Upper lobe of right lung (tissue), 1 donor: ENCODE measurements at regions not wholly inside any gene's neighbourhood (a gene's known extent, or its start where the extent isn't known, plus 50 kb on each side); places are given as distances from the start of the nearest gene placed in this dataset.
"Not testable (repeated sequence)": the region's sequence is repeated elsewhere in the genome, so short reads cannot be mapped to it uniquely, and the experiment has no call there.

Source experiments
- ATAC-seq: fragments of 200-7000 bp; cut with Tn5 transposase; one replicate; pipeline ENCODE4 v1.9.1; 2020; ENCODE audit warnings: mild to moderate bottlenecking, moderate library complexity
- DNase-seq: peaks from one replicate; pipeline ENCODE4 v3.0.0-alpha.2; 2020
- H3K27ac ChIP-seq: fragments of 200-600 bp; one replicate; pipeline ENCODE4 v1.8.0; 2022
- H3K27me3 ChIP-seq: fragments of 200-600 bp; one replicate; pipeline ENCODE4 v1.8.0; 2022; ENCODE audit warnings: mild to moderate bottlenecking
- H3K36me3 ChIP-seq: fragments of 200-600 bp; one replicate; pipeline ENCODE4 v1.8.0; 2022
- H3K4me1 ChIP-seq: fragments of 200-600 bp; one replicate; pipeline ENCODE4 v1.8.0; 2022
- H3K4me3 ChIP-seq: fragments of 200-600 bp; one replicate; pipeline ENCODE4 v1.8.0; 2022; ENCODE audit warnings: mild to moderate bottlenecking
- H3K9me3 ChIP-seq: fragments of 200-600 bp; one replicate; pipeline ENCODE4 v1.8.0; 2022
- intact Hi-C: fragments of 100-400 bp; cut with DNase I; formaldehyde crosslinking; loops from one replicate; pipeline ENCODE4 v1.11.0; 2022
- TF ChIP-seq, protein P1 (sequence below): fragments of 200-600 bp; IDR thresholded peaks from one replicate; pipeline ENCODE4 v1.8.0; 2022; ENCODE audit warnings: antibody characterized with exemption
- donor health status: DM: no; HTN: yes; CAD: no; lungs with severe emphysema.

DNA sequence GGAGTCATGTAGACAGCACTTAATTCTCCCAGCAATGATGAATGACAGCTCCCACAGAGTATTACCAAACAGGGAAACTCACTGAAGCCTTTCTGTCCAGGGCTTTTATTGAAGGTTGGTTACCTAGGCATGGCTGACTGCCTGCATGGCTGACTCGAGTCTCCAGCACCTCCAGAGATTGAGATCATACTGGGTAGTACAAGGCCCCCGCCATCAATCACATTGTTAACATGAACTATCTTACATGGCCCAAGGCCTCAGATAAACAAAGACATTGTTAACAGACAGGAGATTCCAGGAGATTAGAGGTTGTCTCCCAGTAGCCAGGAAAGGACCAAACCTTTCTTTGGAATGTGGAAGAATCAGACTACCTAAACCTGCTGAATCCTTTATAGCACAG is 128.3 kb upstream of the LSM14A start:
- no peak for ATAC-seq
- H3K27ac ChIP-seq: no peak overlapping the region
- intact Hi-C loops: no loop called here

GRCh38 chr19:34049944-34050343 is 122.4 kb upstream of the LSM14A start:
- Histone ChIP-seq H3K36me3 (no peaks in the 10 kb centered on the region), H3K27me3 (no peaks in the 10 kb centered on the region), H3K27ac (no peak overlapping the region), H3K9me3 (no peaks in the 10 kb centered on the region), H3K4me3 (no peak overlapping the region), H3K4me1 (no peaks in the 10 kb centered on the region)
- intact Hi-C loops: no loop called here
- ATAC-seq (no peak), DNase-seq (no peak)
- TF ChIP-seq, protein P1, sequence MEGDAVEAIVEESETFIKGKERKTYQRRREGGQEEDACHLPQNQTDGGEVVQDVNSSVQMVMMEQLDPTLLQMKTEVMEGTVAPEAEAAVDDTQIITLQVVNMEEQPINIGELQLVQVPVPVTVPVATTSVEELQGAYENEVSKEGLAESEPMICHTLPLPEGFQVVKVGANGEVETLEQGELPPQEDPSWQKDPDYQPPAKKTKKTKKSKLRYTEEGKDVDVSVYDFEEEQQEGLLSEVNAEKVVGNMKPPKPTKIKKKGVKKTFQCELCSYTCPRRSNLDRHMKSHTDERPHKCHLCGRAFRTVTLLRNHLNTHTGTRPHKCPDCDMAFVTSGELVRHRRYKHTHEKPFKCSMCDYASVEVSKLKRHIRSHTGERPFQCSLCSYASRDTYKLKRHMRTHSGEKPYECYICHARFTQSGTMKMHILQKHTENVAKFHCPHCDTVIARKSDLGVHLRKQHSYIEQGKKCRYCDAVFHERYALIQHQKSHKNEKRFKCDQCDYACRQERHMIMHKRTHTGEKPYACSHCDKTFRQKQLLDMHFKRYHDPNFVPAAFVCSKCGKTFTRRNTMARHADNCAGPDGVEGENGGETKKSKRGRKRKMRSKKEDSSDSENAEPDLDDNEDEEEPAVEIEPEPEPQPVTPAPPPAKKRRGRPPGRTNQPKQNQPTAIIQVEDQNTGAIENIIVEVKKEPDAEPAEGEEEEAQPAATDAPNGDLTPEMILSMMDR: no peak

More for the DNA sequence above, 128.3 kb upstream of the LSM14A start:
- Histone ChIP-seq H3K27me3 (no peaks in the 10 kb centered on the region), H3K36me3 (no peaks in the 10 kb centered on the region), H3K4me3 (no peak overlapping the region), H3K9me3 (no peaks in the 10 kb centered on the region), H3K4me1 (no peaks in the 10 kb centered on the region)
- TF ChIP-seq, protein P1: no peak
- DNase-seq: no peak

DNA sequence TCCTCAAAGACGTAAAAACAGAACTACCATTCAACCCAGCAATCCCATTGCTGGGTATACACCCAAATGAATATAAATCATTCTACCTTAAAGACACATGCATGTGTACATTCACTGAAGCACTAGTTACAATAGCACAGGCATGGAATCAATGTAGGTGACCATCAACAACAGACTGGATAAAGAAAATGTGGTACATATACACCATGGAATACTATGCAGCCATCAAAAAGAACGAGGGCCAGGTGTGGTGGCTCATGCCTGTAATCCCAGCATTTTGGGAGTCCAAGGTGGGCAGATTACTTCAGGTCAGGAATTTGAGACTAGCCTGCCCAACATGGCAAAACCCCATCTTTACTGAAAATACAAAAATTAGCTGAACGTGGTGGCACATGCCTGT is 121.9 kb upstream of the LSM14A start:
- ATAC-seq, H3K27ac ChIP-seq, H3K9me3 ChIP-seq, H3K36me3 ChIP-seq, H3K4me1 ChIP-seq, DNase-seq, H3K4me3 ChIP-seq, H3K27me3 ChIP-seq, intact Hi-C loops: not testable (repeated sequence)

DNA sequence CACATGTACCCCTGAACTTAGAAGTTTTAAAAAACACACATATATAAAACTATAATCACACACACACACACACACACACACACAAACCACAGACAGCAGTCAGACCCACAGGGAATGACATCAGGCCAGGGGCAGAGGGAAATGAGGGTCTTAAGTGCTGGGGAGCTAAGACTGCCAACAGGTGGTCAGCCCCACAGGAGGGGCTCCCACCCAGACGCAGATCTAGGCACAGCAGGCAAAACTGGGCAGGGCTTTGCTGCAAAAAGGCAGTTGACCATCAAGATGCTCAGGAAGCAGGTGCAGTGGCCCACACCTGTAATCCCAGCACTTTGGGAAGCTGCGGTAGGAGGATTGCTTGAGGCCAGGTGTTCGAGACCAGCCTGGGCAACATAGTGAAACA is 121.0 kb upstream of the LSM14A start:
- ATAC-seq (no peak), DNase-seq (no peak)
- Histone ChIP-seq H3K9me3 (no peaks in the 10 kb centered on the region), H3K27me3 (no peaks in the 10 kb centered on the region), H3K4me3 (no peak overlapping the region), H3K4me1 (no peaks in the 10 kb centered on the region), H3K27ac (no peak overlapping the region), H3K36me3 (no peaks in the 10 kb centered on the region)
- intact Hi-C loops: no loop called here
- TF ChIP-seq, protein P1: no peak

DNA sequence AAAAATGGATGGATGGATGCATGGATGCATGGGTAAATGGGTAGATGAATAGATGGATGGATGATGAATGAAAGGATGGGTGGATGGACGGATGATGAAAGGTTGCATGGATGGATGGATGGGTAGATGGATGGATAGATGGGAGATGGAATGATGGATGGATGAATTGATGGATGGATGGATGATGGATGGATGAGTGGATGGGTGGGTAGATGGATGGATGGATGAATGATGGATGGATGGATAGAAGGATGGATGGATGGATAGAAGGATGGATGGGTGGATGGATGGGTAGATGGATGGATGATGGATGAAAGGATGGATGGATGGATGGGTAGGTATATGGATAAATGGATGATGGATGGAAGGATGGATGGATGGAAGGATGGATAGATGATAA is 115.1 kb upstream of the LSM14A start:
- Histone ChIP-seq H3K27ac (no peak overlapping the region), H3K4me1 (no peaks in the 10 kb centered on the region), H3K27me3 (no peaks in the 10 kb centered on the region), H3K9me3 (no peaks in the 10 kb centered on the region), H3K36me3 (no peaks in the 10 kb centered on the region), H3K4me3 (no peak overlapping the region)
- TF ChIP-seq, protein P1: no peak
- ATAC-seq: no peak
- no peak for DNase-seq
- intact Hi-C loops: no loop called here

DNA sequence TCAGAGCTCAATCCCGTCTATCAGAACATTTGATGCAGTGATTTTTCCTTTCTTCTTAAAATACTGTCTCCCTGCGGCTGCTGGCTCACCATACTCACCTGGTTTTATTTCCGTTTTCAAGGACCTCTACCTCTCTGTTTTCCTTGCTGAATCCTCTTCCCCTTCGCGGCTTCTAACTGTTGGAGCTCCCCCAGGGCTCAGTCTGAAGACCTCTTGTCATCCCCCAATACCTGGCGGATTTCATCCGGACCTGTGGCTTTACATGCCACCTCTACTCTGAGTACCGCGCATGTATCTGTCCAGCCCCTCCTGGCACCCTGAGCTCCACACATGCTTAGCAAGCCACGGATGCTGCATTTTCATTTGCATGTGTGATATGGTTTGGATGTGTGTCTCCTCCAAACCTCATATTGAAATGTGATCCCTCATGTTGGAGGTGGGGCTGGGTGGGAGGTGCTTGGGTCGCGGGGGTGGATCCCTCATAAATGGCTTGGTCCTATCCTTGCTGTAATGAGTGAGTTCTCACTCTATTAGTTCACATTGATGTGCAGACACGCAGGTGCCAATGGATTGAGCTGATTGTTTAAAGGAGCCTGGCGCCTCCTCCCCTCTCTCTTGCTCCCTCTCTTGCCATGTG is 106.2 kb upstream of the LSM14A start:
- Histone ChIP-seq H3K4me1 (no peaks in the 10 kb centered on the region), H3K4me3 (no peak overlapping the region), H3K9me3 (no peaks in the 10 kb centered on the region), H3K27me3 (peaks cover 4% of the 10 kb centered on the region), H3K27ac (no peak overlapping the region), H3K36me3 (no peaks in the 10 kb centered on the region)
- TF ChIP-seq, protein P1: no peak
- DNase-seq: no peak
- ATAC-seq: no peak
- intact Hi-C loops: no loop called here
